WTC11 (cell line): ENCODE measurements at regions not wholly inside any gene's neighbourhood (a gene's known extent, or its start where the extent isn't known, plus 50 kb on each side); places are given as distances from the start of the nearest gene placed in this dataset.

Experiments
- ATAC-seq: fragments of 200-7000 bp; cut with Tn5 transposase; 2 replicates; pipeline ENCODE4 v1.10.0; 2021; ENCODE audit warnings: mild to moderate bottlenecking, moderate library complexity
- CTCF ChIA-PET: fragments of 300-600 bp; sonication (Branson Sonifier 250); formaldehyde crosslinking; loops from one replicate; lab custom pipeline; 2021; ENCODE audit warnings: antibody characterized with exemption; lab: Charles Lee
- POLR2A ChIA-PET: fragments of 350-600 bp; sonication (Branson Sonifier 250); formaldehyde crosslinking; loops from one replicate; lab custom pipeline; 2021; ENCODE audit warnings: antibody characterized with exemption; lab: Charles Lee
- DNase-seq: peaks from one replicate; pipeline ENCODE4 v3.0.0; 2021; ENCODE audit warnings: low spot score
- H3K27ac Mint-ChIP-seq: 2 replicates; pipeline ENCODE4 v1.8.0; 2021; ENCODE audit warnings: mixed read lengths
- H3K27me3 Mint-ChIP-seq: 2 replicates; pipeline ENCODE4 v1.8.0; 2021; ENCODE audit warnings: low read depth, mild to moderate bottlenecking, moderate library complexity, mixed read lengths
- H3K36me3 Mint-ChIP-seq: 2 replicates; pipeline ENCODE4 v1.8.0; 2021; ENCODE audit warnings: mixed read lengths
- H3K4me1 Mint-ChIP-seq: 2 replicates; pipeline ENCODE4 v1.8.0; 2022; ENCODE audit warnings: mixed read lengths
- H3K4me3 Mint-ChIP-seq: 2 replicates; pipeline ENCODE4 v1.8.0; 2021; ENCODE audit warnings: mild to moderate bottlenecking, moderate library complexity, mixed read lengths
- H3K9me3 Mint-ChIP-seq: 2 replicates; pipeline ENCODE4 v1.8.0; 2021; ENCODE audit warnings: mixed read lengths
- AFF4 ChIP-seq: sonication (generic); formaldehyde crosslinking; IDR thresholded peaks from 2 replicates; pipeline ENCODE4 v1.8.1; 2023; ENCODE audit warnings: mild to moderate bottlenecking, missing genetic modification reagents, borderline replicate concordance
- ARID4B ChIP-seq: sonication (generic); formaldehyde crosslinking; IDR thresholded peaks from 2 replicates; pipeline ENCODE4 v1.8.0; 2023; ENCODE audit warnings: missing genetic modification reagents, mild to moderate bottlenecking, borderline replicate concordance
- E2F1 ChIP-seq: sonication (generic); formaldehyde crosslinking; IDR thresholded peaks from 2 replicates; pipeline ENCODE4 v1.8.0; 2022; ENCODE audit warnings: mild to moderate bottlenecking, missing genetic modification reagents
- E2F5 ChIP-seq: sonication (generic); formaldehyde crosslinking; IDR thresholded peaks from 2 replicates; pipeline ENCODE4 v1.8.1; 2022; ENCODE audit warnings: mild to moderate bottlenecking, moderate library complexity, missing genetic modification reagents
- NFE2L1 ChIP-seq: sonication (generic); formaldehyde crosslinking; IDR thresholded peaks from 2 replicates; pipeline ENCODE4 v1.8.1; 2023; ENCODE audit warnings: missing genetic modification reagents
- NR2C2 ChIP-seq: sonication (generic); formaldehyde crosslinking; IDR thresholded peaks from 2 replicates; pipeline ENCODE4 v1.8.0; 2022; ENCODE audit warnings: mild to moderate bottlenecking, missing genetic modification reagents
- OVOL2 ChIP-seq: fragments of 250-450 bp; sonication (Bioruptor Pico); IDR thresholded peaks from 2 replicates; pipeline ENCODE4 v1.9.0; 2021; ENCODE audit warnings: mild to moderate bottlenecking, borderline replicate concordance
- SMAD3 ChIP-seq: sonication (generic); formaldehyde crosslinking; IDR thresholded peaks from 2 replicates; pipeline ENCODE4 v1.8.0; 2022; ENCODE audit warnings: missing genetic modification reagents, mild to moderate bottlenecking, borderline replicate concordance
- TCF7 ChIP-seq: sonication (generic); formaldehyde crosslinking; IDR thresholded peaks from 2 replicates; pipeline ENCODE4 v1.8.0; 2022; ENCODE audit warnings: mild to moderate bottlenecking, low read depth, missing genetic modification reagents, moderate library complexity
- USF2 ChIP-seq: sonication (generic); formaldehyde crosslinking; IDR thresholded peaks from 2 replicates; pipeline ENCODE4 v1.8.1; 2023; ENCODE audit warnings: mild to moderate bottlenecking, missing genetic modification reagents, moderate library complexity
- ZNF232 ChIP-seq: sonication (generic); formaldehyde crosslinking; IDR thresholded peaks from 2 replicates; pipeline ENCODE4 v1.8.0; 2022; ENCODE audit warnings: mild to moderate bottlenecking, missing genetic modification reagents
- ZNF317 ChIP-seq: sonication (generic); formaldehyde crosslinking; IDR thresholded peaks from 2 replicates; pipeline ENCODE4 v1.8.1; 2023; ENCODE audit warnings: low read depth, mild to moderate bottlenecking, moderate library complexity, missing genetic modification reagents, borderline replicate concordance
- ZNF532 ChIP-seq: fragments of 250-450 bp; sonication (Bioruptor Pico); IDR thresholded peaks from 2 replicates; pipeline ENCODE4 v1.9.0; 2021; ENCODE audit warnings: mild to moderate bottlenecking, borderline replicate concordance
- TF ChIP-seq, protein P1 (sequence below): sonication (generic); formaldehyde crosslinking; IDR thresholded peaks from 2 replicates; pipeline ENCODE4 v1.8.0; 2022; ENCODE audit warnings: missing genetic modification reagents

GRCh38 chr10:36704124-36704523 is 421.3 kb upstream of the ANKRD30A start:
- DNase-seq, result no peak
- Mint-ChIP-seq H3K27ac (no peak overlapping the region), H3K4me1 (no peaks in the 10 kb centered on the region), H3K9me3 (peaks cover 5% of the 10 kb centered on the region), H3K36me3 (no peaks in the 10 kb centered on the region), H3K4me3 (no peak overlapping the region), H3K27me3 (no peaks in the 10 kb centered on the region)
- TF ChIP-seq AFF4 (CRISPR knock-in tag) (no peak), NFE2L1 (no peak), TCF7 (CRISPR knock-in tag) (no peak), NR2C2 (CRISPR knock-in tag) (no peak), E2F1 (CRISPR knock-in tag) (no peak), OVOL2 (CRISPR knock-in tag) (no peak), ZNF232 (no peak), E2F5 (CRISPR knock-in tag) (no peak), ZNF532 (CRISPR knock-in tag) (no peak)
- TF ChIP-seq, protein P1, sequence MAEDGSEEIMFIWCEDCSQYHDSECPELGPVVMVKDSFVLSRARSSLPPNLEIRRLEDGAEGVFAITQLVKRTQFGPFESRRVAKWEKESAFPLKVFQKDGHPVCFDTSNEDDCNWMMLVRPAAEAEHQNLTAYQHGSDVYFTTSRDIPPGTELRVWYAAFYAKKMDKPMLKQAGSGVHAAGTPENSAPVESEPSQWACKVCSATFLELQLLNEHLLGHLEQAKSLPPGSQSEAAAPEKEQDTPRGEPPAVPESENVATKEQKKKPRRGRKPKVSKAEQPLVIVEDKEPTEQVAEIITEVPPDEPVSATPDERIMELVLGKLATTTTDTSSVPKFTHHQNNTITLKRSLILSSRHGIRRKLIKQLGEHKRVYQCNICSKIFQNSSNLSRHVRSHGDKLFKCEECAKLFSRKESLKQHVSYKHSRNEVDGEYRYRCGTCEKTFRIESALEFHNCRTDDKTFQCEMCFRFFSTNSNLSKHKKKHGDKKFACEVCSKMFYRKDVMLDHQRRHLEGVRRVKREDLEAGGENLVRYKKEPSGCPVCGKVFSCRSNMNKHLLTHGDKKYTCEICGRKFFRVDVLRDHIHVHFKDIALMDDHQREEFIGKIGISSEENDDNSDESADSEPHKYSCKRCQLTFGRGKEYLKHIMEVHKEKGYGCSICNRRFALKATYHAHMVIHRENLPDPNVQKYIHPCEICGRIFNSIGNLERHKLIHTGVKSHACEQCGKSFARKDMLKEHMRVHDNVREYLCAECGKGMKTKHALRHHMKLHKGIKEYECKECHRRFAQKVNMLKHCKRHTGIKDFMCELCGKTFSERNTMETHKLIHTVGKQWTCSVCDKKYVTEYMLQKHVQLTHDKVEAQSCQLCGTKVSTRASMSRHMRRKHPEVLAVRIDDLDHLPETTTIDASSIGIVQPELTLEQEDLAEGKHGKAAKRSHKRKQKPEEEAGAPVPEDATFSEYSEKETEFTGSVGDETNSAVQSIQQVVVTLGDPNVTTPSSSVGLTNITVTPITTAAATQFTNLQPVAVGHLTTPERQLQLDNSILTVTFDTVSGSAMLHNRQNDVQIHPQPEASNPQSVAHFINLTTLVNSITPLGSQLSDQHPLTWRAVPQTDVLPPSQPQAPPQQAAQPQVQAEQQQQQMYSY (CRISPR knock-in tag), result no peak
- POLR2A ChIA-PET, result interaction anchor here (0.5 kb wide), 1 partner anchor 322 kb away, joined by 3 read pairs; no protein-coding TSS in a partner anchor
- ATAC-seq, result no peak
- CTCF ChIA-PET, result no interaction called here

DNA sequence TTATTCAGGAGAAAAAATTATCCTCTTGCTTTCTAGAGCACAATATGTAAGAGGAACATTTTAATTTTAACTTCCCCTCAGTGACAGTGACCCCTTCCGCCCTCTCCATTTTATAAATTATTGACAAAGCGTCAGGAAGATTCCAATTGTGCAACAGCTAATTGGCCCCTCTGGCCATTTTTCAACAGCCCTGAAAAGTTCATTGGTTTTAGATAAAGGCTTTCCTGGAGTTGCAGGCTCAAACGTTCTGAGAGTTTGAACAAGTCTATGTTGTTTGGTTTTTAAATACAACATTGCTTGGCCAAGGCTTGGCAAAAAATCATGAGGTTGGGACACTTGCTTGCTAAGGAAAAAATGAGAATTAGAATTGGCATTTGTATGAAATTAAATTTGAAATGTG is 422.2 kb upstream of the ANKRD30A start:
- Mint-ChIP-seq H3K36me3 (no peaks in the 10 kb centered on the region), H3K9me3 (peaks cover 5% of the 10 kb centered on the region), H3K4me1 (no peaks in the 10 kb centered on the region), H3K4me3 (no peak overlapping the region), H3K27me3 (no peaks in the 10 kb centered on the region), H3K27ac (no peak overlapping the region)
- no peak for DNase-seq
- ChIA-PET CTCF (no interaction called here), POLR2A (no interaction called here)
- ATAC-seq, result no peak
- no peak for TF ChIP-seq SMAD3
- TF ChIP-seq USF2 (CRISPR knock-in tag), result no peak
- TF ChIP-seq ZNF317, result no peak
- TF ChIP-seq ARID4B, result no peak
